Sciatic nerve (tissue), 2 donors: ENCODE measurements at regions not wholly inside any gene's neighbourhood (a gene's known extent, or its start where the extent isn't known, plus 50 kb on each side); places are given as distances from the start of the nearest gene placed in this dataset.
"Not testable (repeated sequence)": the region's sequence is repeated elsewhere in the genome, so short reads cannot be mapped to it uniquely, and the experiment has no call there.

Experiments
- ATAC-seq: fragments of 200-7000 bp; cut with Tn5 transposase; one replicate; pipeline ENCODE4 v1.9.1; 2020; ENCODE audit warnings: mild to moderate bottlenecking, moderate library complexity
- DNase-seq: peaks from one replicate; pipeline ENCODE4 v3.0.0-alpha.2; 2020; ENCODE audit warnings: low spot score
- intact Hi-C: fragments of 100-400 bp; cut with DNase I; formaldehyde crosslinking; loops from one replicate; pipeline ENCODE4 v1.14.2; 2022
- donor health status: DM: no; HTN: no; CAD: no.
- donor health status: DM: no; HTN: no; CAD: no.

DNA sequence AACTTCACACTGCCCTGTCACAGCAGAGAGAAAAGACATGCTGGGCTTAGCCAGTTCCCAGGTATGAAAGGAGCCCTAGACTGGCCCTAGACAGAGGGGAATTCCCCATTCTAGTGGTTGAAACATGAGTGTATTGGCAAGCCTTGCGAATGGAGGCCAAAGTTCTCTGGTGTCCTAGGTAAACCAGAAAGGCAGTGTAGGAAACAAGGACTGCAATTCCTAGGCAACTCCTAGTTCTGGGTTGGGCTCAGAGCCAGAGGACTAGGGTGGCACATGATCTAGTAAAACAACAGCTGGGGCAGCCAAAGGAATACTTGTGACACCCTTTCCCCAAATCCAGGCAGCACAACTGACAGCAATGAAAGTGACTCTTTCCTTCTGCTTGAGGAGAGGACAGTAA lies 265.0 kb upstream of the EPHA7 start:
- intact Hi-C loops: no loop called here
- ATAC-seq (no peak), DNase-seq (no peak)

GRCh38 chr6:93679836-93680235 lies 260.5 kb upstream of the EPHA7 start:
- intact Hi-C loops: no loop called here
- no peak for ATAC-seq
- no peak for DNase-seq

- intact Hi-C loops: no loop called here
Measured at GRCh38 chr6:93678841-93679454, 259.6 kb upstream of the EPHA7 start.

GRCh38 chr6:93677264-93677965 lies 258.1 kb upstream of the EPHA7 start:
- intact Hi-C loops: no loop called here
- DNase-seq (no peak), ATAC-seq (no peak)

More at GRCh38 chr6:93678841-93679454, 259.6 kb upstream of the EPHA7 start:
- DNase-seq: no peak
- no peak for ATAC-seq

GRCh38 chr6:93676581-93676980 lies 257.2 kb upstream of the EPHA7 start:
- ATAC-seq (no peak), DNase-seq (no peak)
- intact Hi-C loops: no loop called here

GRCh38 chr6:93675856-93676417 lies 256.6 kb upstream of the EPHA7 start:
- intact Hi-C loops: no loop called here
- no peak for DNase-seq
- ATAC-seq: no peak

DNA sequence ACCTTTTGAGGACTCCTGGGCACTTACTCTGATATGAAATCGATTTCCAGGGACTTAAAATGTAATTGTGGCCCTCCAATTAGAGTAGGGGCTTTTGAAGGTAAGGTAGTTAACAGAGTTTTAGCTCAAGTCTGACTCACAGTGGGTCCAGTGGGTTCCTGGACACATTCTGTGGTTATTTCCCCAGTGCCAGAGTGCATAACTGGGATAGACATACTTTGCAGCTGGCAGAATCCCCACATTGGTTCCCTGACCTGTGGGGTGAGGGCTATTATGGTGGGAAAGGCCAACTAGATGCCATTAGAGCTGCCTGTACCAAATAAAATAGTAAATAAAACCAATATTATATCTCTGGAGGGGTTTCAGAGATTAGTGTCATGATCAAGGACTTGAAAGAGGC lies 243.8 kb upstream of the EPHA7 start:
- ATAC-seq (no peak), DNase-seq (no peak)
- intact Hi-C loops: no loop called here

DNA sequence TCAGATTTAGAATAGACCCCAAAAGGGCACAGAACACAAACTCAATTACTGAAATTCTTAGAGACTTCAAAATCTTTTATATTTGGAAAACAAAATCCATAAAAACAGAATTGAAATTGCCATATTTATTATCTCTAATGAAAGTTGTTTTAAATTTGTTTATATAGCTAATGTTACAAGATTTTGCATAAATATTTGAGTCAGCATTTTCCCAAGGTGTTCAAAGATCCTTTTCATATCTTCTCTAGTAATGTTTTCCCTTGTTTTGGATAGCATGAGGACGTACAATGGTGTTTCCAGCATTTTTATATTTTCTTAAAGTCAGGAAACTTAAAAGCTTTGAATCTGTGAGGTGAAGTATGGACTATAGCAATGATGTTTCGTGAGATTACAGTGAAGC lies 235.2 kb upstream of the EPHA7 start:
- intact Hi-C loops: no loop called here

DNA sequence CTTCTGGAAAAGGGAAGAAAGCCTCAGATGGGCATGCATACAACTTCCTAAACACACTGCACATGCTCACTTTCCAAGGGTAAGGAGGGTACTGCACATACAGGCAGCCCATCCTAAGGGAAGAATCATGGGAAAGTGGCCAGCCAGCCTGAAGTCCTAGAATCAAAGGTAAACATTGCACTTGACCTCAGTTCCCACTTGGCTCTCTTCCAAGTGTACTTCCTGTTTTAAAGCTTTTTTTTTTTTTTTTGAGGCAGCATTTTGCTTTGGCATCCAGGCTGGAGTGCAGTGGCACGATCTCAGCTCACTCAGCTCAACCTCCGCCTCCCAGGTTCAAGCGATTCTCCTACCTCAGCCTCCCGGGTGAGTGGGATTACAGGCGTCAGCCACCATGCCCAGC lies 225.3 kb upstream of the EPHA7 start:
- ATAC-seq: no peak
- DNase-seq: no peak
- intact Hi-C loops: no loop called here

More for the DNA sequence above, 235.2 kb upstream of the EPHA7 start:
- ATAC-seq (no peak), DNase-seq (no peak)

DNA sequence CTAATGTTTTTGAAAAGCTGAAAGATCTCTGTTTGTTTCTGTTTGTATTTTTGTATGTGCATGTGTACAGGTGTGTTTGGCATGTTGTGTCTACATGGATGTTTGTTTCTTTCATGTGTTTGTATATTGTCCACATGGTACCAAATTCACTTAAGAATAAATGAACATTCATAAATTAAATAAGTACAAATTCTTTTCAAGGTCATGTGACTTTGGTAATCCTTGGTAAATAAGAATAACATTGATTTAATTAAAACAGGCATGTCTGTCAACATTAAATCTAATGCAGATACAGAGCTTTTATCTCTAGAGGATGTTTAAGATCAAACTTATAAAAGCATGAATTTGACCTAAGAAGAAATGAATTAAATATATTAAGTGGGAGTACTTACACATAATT lies 219.8 kb upstream of the EPHA7 start:
- intact Hi-C loops: no loop called here
- ATAC-seq: no peak
- DNase-seq: no peak

GRCh38 chr6:93636987-93637664 lies 217.8 kb upstream of the EPHA7 start:
- ATAC-seq, DNase-seq, intact Hi-C loops: not testable (repeated sequence)

DNA sequence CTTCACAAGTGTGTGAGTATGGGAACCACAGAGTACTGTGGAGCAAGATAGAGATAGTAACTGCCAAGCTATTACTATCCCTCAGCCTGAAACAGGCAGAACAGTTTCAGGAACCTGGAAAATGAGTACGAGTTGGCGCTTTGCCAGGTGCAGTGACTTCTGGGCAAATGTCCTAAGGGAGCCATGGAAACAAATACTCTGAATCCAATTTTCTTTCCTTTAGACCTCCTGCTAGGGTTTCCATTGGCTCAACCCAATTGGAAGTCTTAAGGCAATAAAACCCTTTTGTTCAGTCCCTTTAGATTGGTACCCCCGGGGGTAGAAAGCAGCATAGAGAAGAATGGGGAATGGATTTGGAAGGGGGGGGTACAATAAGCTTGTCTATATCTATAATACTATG lies 205.0 kb upstream of the EPHA7 start:
- intact Hi-C loops: no loop called here
- DNase-seq (peak; percentile 52), ATAC-seq (no peak)

DNA sequence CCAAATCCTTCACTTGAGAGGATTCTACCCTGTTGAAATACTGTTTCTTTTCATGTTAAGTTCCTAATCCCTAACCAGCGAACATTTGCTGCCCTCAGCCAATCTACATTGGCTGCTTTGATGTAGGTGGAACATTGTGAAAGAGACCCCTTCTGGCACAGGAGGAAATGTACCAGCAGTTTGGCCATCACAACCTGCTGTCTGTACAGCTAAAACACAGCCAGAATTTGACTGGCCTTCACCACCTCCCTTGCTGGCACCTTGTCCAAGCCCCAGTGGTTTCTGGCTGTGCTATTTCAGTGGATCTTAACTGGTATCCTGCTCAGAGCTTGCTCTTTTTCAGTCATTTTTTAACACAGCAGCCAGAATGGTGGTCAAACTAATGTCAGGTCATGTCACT lies 202.1 kb upstream of the EPHA7 start:
- DNase-seq (no peak), ATAC-seq (no peak)
- intact Hi-C loops: no loop called here

DNA sequence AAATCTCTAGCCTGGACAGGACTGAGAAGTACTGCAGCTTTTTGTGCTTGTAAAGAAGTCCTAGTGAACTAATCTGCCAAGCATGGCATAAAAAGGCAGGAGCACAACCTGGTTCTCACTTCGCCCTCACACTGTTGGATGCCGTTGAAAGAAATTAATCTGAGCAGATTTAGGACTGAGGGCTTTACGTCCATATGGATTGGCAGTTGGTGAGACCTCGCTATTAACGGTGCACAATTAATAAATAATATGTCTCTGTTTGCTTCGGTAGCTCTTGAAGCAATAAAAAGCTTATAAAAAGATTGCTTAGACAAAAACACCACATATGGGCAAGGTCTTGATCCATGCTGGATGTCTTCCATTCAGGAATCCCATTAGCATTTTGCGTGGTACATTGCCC lies 185.6 kb upstream of the EPHA7 start:
- intact Hi-C loops: no loop called here
- DNase-seq (no peak), ATAC-seq (no peak)

GRCh38 chr6:93592417-93592816 lies 173.1 kb upstream of the EPHA7 start:
- no peak for ATAC-seq
- intact Hi-C loops: no loop called here
- DNase-seq: no peak

GRCh38 chr6:93586306-93586705 lies 166.9 kb upstream of the EPHA7 start:
- DNase-seq (no peak), ATAC-seq (no peak)
- intact Hi-C loops: no loop called here

- ATAC-seq (no peak), DNase-seq (no peak)
- intact Hi-C loops: no loop called here
Measured at GRCh38 chr6:93584300-93584699, 164.9 kb upstream of the EPHA7 start.

DNA sequence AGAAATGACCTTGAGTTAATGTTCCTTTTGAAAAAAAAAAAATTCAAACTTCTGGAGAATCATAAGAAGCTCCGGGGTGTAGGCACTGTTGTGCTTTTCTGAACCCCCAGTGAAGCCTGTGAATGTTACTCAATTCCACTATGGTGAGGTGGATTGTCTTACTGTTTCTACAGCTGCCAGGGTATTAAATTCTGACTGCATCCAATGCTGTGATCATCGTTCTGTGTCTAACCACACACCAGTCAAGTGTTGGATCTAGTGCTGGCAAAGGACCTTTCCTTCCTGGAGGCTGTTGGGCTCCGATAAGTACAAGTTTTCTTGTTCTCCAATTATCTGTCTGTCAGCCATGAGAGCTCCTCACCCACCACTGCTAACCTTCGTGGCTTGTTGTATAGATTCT lies 162.0 kb upstream of the EPHA7 start:
- DNase-seq: no peak
- no peak for ATAC-seq
- intact Hi-C loops: no loop called here

GRCh38 chr6:93580446-93580845 lies 161.1 kb upstream of the EPHA7 start:
- intact Hi-C loops: no loop called here
- no peak for DNase-seq
- ATAC-seq: no peak
